Left lung (tissue), 4 donors: ENCODE measurements at regions not wholly inside any gene's neighbourhood (a gene's known extent, or its start where the extent isn't known, plus 50 kb on each side); places are given as distances from the start of the nearest gene placed in this dataset.

Experiments used
- ATAC-seq: fragments of 200-7000 bp; cut with Tn5 transposase; one replicate; pipeline ENCODE4 v1.9.1; 2020; ENCODE audit warnings: moderate library complexity
- DNase-seq, 4 donors: peaks; one replicate each; pipeline ENCODE4 v3.0.0-alpha.2; 2013 to 2020
- H3K27ac ChIP-seq, 2 donors: fragments of 200-600 bp; sonication (generic) in 1 of 2; one replicate each; pipeline versions ENCODE4 v1.5.0 to v1.8.0; 2020 to 2021
- H3K27me3 ChIP-seq, 2 donors: fragments of 200-600 bp; sonication (generic) in 1 of 2; one replicate each; pipeline versions ENCODE4 v1.5.0 to v1.8.0; 2020 to 2021
- H3K36me3 ChIP-seq, 2 donors: fragments of 200-600 bp; sonication (generic) in 1 of 2; one replicate each; pipeline versions ENCODE4 v1.5.0 to v1.8.0; 2020 to 2021
- H3K4me1 ChIP-seq, 2 donors: fragments of 200-600 bp; one replicate each; pipeline ENCODE4 v1.8.0; 2021
- H3K4me3 ChIP-seq, 2 donors: fragments of 200-600 bp; sonication (generic) in 1 of 2; one replicate each; pipeline versions ENCODE4 v1.5.0 to v1.8.0; 2020 to 2021; ENCODE audit warnings: mild to moderate bottlenecking in 1 of 2
- H3K9me3 ChIP-seq, 2 donors: fragments of 200-600 bp; sonication (generic) in 1 of 2; one replicate each; pipeline versions ENCODE4 v1.5.0 to v1.8.0; 2020 to 2021
- intact Hi-C, 2 donors: fragments of 100-400 bp; cut with DNase I; formaldehyde crosslinking; loops; one replicate each; pipeline versions ENCODE4 v1.11.2 to v1.14.2; 2022
- TF ChIP-seq, protein P1 (sequence below), 2 donors: fragments of 200-600 bp; sonication (generic) in 1 of 2; IDR thresholded peaks; one replicate each; pipeline versions ENCODE4 v1.5.0 to v1.8.0; 2021; ENCODE audit warnings: antibody characterized with exemption in 2 of 2
- donor health status: DM: no; HTN: yes; CAD: no.
- donor health status: DM: no; HTN: no; CAD: no.

DNA sequence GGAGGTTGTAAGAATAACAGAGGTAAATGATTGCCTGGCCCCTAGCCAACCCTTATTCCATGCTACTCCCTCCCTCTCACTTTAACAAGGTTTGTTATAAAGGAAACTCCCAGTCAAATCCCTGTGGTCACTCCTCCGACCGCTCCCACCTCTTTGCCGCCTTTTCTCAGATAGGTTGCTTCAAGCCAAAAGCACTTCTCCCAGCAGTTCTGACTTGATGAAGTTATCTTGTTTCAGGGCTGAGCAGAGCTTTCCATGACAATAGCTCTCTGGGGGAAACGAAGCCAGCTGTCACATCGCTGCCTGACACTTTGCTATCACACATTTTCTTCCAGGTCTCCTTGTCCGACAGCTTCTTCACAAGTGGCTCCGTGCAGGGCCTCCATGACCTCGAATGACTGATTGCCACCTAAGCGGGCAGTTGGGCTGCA, 278.6 kb downstream of the HAPSTR1 start:
- no peaks in the 10 kb centered on the region for H3K36me3 ChIP-seq
- no peaks in the 10 kb centered on the region for H3K4me1 ChIP-seq
- no peak for DNase-seq
- TF ChIP-seq, protein P1, sequence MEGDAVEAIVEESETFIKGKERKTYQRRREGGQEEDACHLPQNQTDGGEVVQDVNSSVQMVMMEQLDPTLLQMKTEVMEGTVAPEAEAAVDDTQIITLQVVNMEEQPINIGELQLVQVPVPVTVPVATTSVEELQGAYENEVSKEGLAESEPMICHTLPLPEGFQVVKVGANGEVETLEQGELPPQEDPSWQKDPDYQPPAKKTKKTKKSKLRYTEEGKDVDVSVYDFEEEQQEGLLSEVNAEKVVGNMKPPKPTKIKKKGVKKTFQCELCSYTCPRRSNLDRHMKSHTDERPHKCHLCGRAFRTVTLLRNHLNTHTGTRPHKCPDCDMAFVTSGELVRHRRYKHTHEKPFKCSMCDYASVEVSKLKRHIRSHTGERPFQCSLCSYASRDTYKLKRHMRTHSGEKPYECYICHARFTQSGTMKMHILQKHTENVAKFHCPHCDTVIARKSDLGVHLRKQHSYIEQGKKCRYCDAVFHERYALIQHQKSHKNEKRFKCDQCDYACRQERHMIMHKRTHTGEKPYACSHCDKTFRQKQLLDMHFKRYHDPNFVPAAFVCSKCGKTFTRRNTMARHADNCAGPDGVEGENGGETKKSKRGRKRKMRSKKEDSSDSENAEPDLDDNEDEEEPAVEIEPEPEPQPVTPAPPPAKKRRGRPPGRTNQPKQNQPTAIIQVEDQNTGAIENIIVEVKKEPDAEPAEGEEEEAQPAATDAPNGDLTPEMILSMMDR (IDR thresholded peaks at IDR 0.05): no peak
- ATAC-seq: no peak
- intact Hi-C loops: no loop called here
- H3K4me3 ChIP-seq: no peak overlapping the region
- no peaks in the 10 kb centered on the region for H3K27me3 ChIP-seq
- H3K9me3 ChIP-seq: no peaks in the 10 kb centered on the region
- H3K27ac ChIP-seq: no peak overlapping the region

DNA sequence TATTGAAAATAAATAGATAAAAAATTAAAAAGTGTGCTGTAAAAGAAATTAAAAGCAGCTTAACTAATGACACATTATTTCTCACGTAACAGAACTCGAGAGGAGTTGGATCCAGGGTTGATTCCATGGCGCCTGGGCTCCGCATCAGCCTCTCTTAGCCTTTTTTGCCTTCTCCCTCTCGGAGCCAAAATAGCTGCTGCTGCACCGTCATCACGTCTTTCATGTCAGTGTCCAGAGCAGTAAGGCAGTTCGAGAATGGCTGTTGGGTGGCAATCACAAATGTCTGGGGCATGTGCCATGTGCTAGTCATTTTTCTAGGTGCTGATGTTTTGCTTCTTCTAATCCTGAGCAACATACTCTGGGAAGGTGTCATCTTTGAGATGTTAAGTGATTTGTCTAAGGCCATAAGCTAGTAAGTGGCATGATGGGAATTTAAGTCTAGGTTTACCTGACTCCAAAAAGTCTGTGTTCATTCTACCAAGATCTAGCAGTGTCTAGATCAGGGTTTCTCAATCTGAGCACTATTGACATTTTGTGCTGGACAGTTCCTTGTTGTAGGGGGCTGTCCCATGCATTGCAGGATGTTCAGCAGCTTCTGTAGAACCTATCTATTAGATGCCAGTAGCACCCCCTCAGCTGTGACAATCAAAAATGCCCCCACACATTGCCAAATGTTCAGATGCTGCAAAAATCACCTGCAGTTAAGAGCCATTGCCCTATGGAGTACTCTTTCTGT, 280.4 kb downstream of the HAPSTR1 start:
- Histone ChIP-seq H3K4me1 (no peaks in the 10 kb centered on the region), H3K4me3 (no peak overlapping the region), H3K27me3 (no peaks in the 10 kb centered on the region), H3K27ac (no peak overlapping the region), H3K9me3 (no peaks in the 10 kb centered on the region), H3K36me3 (no peaks in the 10 kb centered on the region)
- ATAC-seq: no peak
- TF ChIP-seq, protein P1 (IDR thresholded peaks at IDR 0.05): no peak
- no peak for DNase-seq
- intact Hi-C loops: no loop called here

DNA sequence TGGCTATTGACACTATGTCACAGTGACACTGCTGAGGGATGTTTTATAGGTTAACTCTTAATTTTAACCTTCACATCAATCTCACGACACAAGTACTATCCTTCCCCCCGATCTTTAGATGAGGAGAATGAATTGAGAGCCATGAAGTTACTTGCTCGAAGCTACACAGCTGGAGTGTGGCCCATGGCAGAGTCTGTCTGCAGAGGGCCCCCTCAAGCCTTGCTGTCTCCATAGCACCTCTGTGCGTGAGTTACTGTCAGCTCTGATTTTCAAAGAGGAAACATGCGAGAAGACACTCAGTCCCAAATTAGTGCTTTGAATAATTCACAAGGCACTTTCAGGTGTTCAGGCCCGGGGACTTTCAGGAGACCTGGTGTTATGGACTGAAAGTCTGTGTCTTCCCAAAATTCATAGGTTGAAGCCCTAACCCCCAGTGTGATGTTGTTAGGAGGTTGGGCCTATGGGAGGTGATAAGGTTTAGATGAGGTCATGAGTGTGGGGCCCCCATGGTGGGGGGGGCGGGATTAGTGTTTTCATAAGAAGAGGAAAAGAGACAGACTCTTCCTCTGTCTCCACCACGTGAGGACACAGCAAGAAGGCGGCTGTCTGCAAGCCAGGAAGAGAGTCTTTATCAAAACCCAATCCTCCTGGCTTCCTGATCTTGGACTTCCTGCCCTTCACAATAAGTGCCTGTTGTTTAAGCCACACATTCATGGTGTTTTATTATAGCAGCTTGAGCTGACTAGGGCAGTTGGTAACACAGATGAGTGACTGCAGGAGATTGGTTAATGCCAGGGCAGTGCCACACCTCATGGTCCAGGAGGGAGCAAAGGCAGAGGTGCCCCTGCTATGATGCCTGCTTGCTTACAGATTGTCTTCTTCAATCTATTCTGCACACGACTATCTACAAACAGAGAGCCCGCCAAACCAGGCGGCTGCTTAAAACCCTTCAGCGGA, 281.8 kb downstream of the HAPSTR1 start:
- H3K27ac ChIP-seq: no peak overlapping the region
- no peaks in the 10 kb centered on the region for H3K27me3 ChIP-seq
- H3K4me3 ChIP-seq: no peak overlapping the region
- TF ChIP-seq, protein P1 (IDR thresholded peaks at IDR 0.05): no peak
- H3K36me3 ChIP-seq: no peaks in the 10 kb centered on the region
- intact Hi-C loops: no loop called here
- ATAC-seq (no peak), DNase-seq (no peak)
- no peaks in the 10 kb centered on the region for H3K9me3 ChIP-seq
- no peaks in the 10 kb centered on the region for H3K4me1 ChIP-seq

DNA sequence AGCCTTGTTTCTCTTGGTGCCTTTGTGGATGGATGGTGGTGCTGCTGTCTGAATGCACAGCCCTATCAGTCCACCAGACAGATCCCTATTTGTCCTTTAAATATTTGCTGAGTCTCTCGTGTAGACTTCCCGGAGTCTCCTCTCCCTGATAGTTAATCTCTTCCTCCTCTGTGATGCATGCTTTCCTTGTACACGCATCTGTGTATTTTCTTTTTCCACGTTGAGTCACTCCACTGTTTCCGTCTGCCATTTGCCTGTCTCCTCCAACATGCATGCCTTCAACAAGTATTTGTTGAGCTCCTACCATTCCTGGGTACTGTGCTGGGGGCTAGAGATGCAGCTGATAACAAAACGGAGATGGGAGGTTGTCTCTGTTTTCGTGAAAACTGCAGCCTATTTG, 282.6 kb downstream of the HAPSTR1 start:
- Histone ChIP-seq H3K27me3 (no peaks in the 10 kb centered on the region), H3K4me1 (no peaks in the 10 kb centered on the region), H3K9me3 (no peaks in the 10 kb centered on the region), H3K27ac (no peak overlapping the region), H3K36me3 (no peaks in the 10 kb centered on the region), H3K4me3 (no peak overlapping the region)
- ATAC-seq (no peak), DNase-seq (no peak)
- TF ChIP-seq, protein P1 (IDR thresholded peaks at IDR 0.05): no peak
- intact Hi-C loops: no loop called here

DNA sequence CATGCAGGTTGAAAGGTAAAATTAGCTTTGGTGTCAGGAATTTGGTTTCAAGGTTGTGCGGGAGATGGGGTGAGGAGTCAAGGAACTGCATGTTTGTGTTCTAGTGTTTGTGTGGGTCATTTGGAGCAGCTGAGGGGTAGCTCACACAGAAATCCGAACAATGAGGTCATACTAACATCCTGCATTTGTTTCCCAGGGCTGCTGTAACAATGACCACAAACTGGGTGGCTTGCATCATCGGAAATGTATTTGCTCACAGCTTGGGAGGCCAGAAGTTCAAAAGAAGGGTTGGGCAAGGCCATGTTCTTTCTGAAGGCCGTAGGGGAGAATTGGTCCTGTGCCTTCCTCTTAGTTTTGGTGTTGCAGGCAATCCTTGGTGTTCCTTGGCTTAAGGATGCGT, 287.4 kb downstream of the HAPSTR1 start:
- Histone ChIP-seq H3K9me3 (peaks cover 0 to 4% of the 10 kb centered on the region in 2 donors), H3K4me3 (no peak overlapping the region), H3K27ac (no peak overlapping the region), H3K27me3 (no peaks in the 10 kb centered on the region), H3K4me1 (no peaks in the 10 kb centered on the region), H3K36me3 (no peaks in the 10 kb centered on the region)
- DNase-seq: peak in 1 of 4 donors; percentile 37
- ATAC-seq: no peak
- TF ChIP-seq, protein P1 (IDR thresholded peaks at IDR 0.05): no peak
- intact Hi-C loops: no loop called here
